ENCODE measurements at regions not wholly inside any gene's neighbourhood (a gene's known extent, or its start where the extent isn't known, plus 50 kb on each side); places are given as distances from the start of the nearest gene placed in this dataset.

DNA sequence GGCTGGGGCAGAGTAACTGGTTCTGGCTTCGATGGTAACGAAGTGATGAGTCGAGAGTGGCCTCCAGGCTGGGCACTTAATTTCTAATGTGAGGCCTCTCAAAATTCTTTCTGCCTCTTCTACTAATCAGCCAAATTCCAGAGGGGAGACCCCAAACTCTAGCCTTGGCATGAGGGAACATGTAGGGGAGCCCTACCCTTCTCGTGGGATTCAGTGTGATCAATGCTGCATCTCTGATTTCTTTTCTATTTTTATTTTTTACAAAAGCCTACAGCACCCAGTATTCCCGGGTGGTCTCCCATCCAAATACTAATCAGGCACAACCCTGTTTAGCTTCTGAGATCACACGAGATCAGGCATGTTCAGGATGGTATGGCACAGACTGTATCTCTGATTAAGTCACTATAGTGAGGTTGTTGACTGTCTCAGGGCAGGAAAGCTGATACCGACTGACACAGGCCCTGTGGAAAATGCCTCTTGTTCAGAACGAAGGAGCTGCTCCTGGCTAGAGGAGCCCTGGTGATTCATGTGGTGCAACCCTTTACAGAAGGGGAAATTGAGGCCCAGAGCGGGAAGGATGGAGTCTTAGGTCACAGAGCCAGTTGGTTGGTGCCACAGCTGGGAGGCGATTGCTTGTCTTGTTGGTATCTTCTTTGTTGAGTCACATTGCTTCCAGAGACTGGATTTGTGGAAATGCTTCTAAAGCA lies 126.3 kb upstream of the HS6ST1 start:
- no peaks in the 10 kb centered on the region for H3K36me3 Mint-ChIP-seq
- no peaks in the 10 kb centered on the region for H3K9me3 Mint-ChIP-seq
- no peak overlapping the region for H3K4me3 Mint-ChIP-seq
- H3K27me3 Mint-ChIP-seq = peaks cover 0 to 16% (median 4%) of the 10 kb centered on the region in 3 donors
- H3K4me1 Mint-ChIP-seq = peaks cover 4 to 19% (median 9%) of the 10 kb centered on the region in 3 donors
- DNase-seq (no peak), ATAC-seq (ENCODE audit: low read depth in 2 of 2) (no peak)
- no peak overlapping the region for H3K27ac Mint-ChIP-seq

- H3K27ac Mint-ChIP-seq = no peak overlapping the region
Measured at GRCh38 chr2:128445523-128445900, 126.8 kb upstream of the HS6ST1 start.

DNA sequence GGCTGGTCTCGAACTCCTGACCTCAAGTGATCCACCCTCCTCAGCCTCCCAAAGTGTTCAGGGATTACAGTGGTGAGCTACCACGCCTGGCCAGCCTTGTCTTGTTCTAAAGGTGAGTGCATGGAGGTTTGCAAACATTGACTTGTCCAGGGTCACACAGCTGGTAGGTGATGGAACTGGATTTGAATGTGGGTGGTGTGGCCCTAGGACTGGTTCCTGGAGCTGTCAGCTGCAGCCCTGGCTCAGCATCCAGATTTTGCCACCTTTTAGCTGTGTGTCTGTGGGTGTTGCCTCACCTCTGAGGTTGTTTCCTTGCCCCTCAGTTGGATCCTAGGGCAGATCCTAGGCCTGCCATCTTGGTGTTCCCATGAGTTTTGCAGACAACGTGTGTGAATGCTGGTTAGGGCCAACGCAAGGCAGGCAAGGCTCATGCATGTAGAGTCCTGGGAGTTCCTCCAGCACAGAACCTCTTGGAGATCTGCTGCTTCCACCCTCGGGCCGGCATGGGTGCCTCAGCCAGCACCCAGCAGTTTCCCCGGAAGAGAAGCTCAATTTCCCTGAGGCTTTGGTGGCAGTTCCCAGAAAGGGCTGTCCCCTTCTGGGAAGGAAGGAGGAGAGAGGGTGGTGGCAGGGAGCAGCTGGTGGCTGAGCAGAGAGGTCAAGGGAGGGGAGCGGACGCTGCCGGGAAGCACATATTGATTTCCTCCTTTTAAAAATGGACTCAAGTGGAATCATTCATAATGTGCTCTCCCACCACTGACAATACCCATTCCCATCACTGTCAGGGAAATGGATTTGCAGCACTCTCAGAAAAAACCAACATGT lies 127.6 kb upstream of the HS6ST1 start:
- no peak for ATAC-seq (ENCODE audit: low read depth in 2 of 2)
- peaks cover 4 to 19% (median 8%) of the 10 kb centered on the region in 3 donors for H3K4me1 Mint-ChIP-seq
- H3K4me3 Mint-ChIP-seq = no peak overlapping the region
- DNase-seq = no peak
- no peaks in the 10 kb centered on the region for H3K9me3 Mint-ChIP-seq
- peaks cover 0 to 8% (median 4%) of the 10 kb centered on the region in 3 donors for H3K27me3 Mint-ChIP-seq
- peak overlapping the region in 1 of 6 donors; percentile 38 for H3K27ac Mint-ChIP-seq
- no peaks in the 10 kb centered on the region for H3K36me3 Mint-ChIP-seq

More at GRCh38 chr2:128445523-128445900, 126.8 kb upstream of the HS6ST1 start:
- no peak overlapping the region for H3K4me3 Mint-ChIP-seq
- H3K9me3 Mint-ChIP-seq = no peaks in the 10 kb centered on the region
- H3K27me3 Mint-ChIP-seq = peaks cover 0 to 10% (median 4%) of the 10 kb centered on the region in 3 donors
- peaks cover 4 to 19% (median 8%) of the 10 kb centered on the region in 3 donors for H3K4me1 Mint-ChIP-seq
- H3K36me3 Mint-ChIP-seq = no peaks in the 10 kb centered on the region
- DNase-seq = no peak
- ATAC-seq (ENCODE audit: low read depth in 2 of 2) = no peak

GRCh38 chr2:128446874-128447537 lies 128.3 kb upstream of the HS6ST1 start:
- Mint-ChIP-seq H3K27ac (peak overlapping the region in 1 of 6 donors; percentile 38), H3K9me3 (peaks cover 0 to 3% (median 0%) of the 10 kb centered on the region in 7 donors), H3K36me3 (no peaks in the 10 kb centered on the region), H3K4me1 (peaks cover 0 to 13% (median 8%) of the 10 kb centered on the region in 3 donors), H3K27me3 (peaks cover 4 to 6% (median 6%) of the 10 kb centered on the region in 3 donors), H3K4me3 (no peak overlapping the region)
- ATAC-seq (ENCODE audit: low read depth in 2 of 2) (no peak), DNase-seq (no peak)

GRCh38 chr2:128447538-128447995 lies 128.9 kb upstream of the HS6ST1 start:
- peaks cover 0 to 8% (median 0%) of the 10 kb centered on the region in 7 donors for H3K9me3 Mint-ChIP-seq
- ATAC-seq (ENCODE audit: low read depth in 2 of 2) = no peak
- peaks cover 3 to 11% (median 11%) of the 10 kb centered on the region in 3 donors for H3K27me3 Mint-ChIP-seq
- H3K4me3 Mint-ChIP-seq = no peak overlapping the region
- no peak for DNase-seq
- no peaks in the 10 kb centered on the region for H3K36me3 Mint-ChIP-seq
- H3K27ac Mint-ChIP-seq = no peak overlapping the region
- peaks cover 0 to 8% (median 7%) of the 10 kb centered on the region in 3 donors for H3K4me1 Mint-ChIP-seq

DNA sequence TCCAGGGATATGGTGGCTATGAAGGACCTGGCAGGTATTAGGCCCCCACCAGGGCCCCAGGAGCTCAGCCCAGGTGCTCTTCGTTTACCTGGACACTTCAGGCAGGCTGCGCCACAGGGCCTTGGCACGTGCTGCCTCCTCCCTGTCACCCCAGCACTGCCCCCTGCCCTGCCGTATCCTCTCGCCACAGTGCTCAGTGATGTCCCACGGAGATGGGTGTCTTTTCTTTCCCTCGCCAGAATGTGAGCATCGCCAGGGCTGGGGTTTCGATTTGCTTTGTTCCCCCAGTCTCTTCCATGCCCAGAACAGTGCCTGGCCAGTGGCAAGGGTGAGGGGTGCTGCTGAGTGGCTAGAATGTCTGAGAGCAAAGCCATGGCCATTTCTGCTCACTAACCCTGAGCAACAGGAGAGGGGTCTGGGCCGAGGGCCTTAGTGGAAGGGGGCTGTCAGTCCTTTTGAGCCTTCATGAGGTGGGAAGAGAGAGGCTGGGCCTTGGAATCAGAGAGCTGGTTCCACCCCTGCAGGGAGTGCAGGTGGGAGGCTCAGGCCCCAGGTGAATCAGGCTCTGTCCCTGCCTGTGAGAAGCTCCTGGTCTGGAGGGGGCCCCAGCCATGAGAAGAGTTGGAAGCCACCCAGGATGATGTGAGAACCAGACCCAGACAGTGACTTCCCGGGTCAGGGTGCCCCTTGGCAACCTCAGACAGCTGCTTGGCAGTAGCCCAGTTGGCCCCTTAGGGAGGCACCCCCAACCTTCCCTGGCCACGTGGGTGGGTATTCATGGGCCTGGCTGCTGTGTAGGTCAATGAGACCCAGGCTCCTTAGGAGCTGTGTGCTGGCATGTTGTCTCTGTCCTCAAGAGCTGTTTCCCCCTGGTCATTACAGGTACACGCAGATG lies 129.9 kb upstream of the HS6ST1 start:
- DNase-seq (no peak), ATAC-seq (ENCODE audit: low read depth in 2 of 2) (no peak)
- no peak overlapping the region for H3K27ac Mint-ChIP-seq

DNA sequence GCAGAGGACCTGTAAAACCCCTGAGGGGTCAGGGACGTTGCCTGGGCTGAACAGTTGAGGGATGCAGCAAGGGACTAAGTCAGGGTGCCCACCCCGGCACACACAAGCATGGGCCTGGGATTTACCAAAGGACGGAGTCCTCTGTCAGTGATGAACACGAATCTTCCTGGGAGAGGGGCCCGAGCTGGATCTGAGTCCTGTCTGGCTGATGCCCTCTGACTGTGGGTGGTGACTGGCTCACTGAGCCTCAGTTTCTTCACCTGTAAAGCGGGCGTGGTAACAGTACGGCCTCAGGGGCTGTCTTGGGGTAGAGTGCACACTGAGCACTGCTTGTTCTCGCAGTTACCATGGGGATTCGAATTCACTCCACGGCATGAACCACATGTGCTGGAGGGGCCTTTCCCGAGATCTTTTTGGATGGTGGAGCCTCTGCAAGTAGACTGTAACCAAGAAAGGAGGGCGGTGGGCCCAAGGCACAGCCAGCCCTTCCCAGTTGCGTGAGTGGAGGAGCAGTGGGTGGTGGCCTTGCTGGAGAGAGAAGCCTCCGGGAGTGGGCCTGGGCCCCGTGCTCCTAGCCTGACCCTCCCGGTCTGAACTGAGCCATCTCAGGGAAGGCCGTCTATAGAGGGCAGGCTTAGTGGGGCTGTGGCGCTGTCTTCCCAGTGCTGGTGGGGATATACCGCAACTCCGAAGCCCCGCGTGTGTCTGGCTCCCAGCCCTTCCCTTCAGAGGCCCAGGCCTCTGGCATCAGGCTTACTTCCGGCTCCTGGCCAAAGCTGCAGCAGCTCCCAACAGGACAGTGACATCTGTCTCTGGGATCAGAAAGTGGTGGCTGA lies 130.8 kb upstream of the HS6ST1 start:
- DNase-seq (no peak), ATAC-seq (ENCODE audit: low read depth in 2 of 2) (no peak)
- Mint-ChIP-seq H3K27me3 (peaks cover 0 to 17% (median 16%) of the 10 kb centered on the region in 3 donors), H3K4me3 (no peak overlapping the region), H3K4me1 (peaks cover 0 to 3% (median 0%) of the 10 kb centered on the region in 3 donors), H3K9me3 (peaks cover 0 to 8% (median 0%) of the 10 kb centered on the region in 7 donors), H3K36me3 (no peaks in the 10 kb centered on the region), H3K27ac (peak overlapping the region in 1 of 6 donors; percentile 38)

More for the DNA sequence above, 129.9 kb upstream of the HS6ST1 start:
- Mint-ChIP-seq H3K4me1 (peaks cover 0 to 3% (median 0%) of the 10 kb centered on the region in 3 donors), H3K36me3 (no peaks in the 10 kb centered on the region), H3K27me3 (peaks cover 0 to 17% (median 16%) of the 10 kb centered on the region in 3 donors), H3K9me3 (peaks cover 0 to 8% (median 0%) of the 10 kb centered on the region in 7 donors), H3K4me3 (no peak overlapping the region)

GRCh38 chr2:128450211-128451024 lies 131.8 kb upstream of the HS6ST1 start:
- ATAC-seq (ENCODE audit: low read depth in 2 of 2) (no peak), DNase-seq (no peak)
- H3K27me3 Mint-ChIP-seq = peaks cover 0 to 17% (median 16%) of the 10 kb centered on the region in 3 donors
- peaks cover 0 to 8% (median 0%) of the 10 kb centered on the region in 7 donors for H3K9me3 Mint-ChIP-seq
- H3K4me3 Mint-ChIP-seq = no peak overlapping the region
- no peaks in the 10 kb centered on the region for H3K4me1 Mint-ChIP-seq
- H3K27ac Mint-ChIP-seq = no peak overlapping the region
- no peaks in the 10 kb centered on the region for H3K36me3 Mint-ChIP-seq

- Mint-ChIP-seq H3K4me1 (no peaks in the 10 kb centered on the region), H3K36me3 (no peaks in the 10 kb centered on the region), H3K27ac (peak overlapping the region in 1 of 6 donors; percentile 45), H3K4me3 (no peak overlapping the region), H3K9me3 (peaks cover 0 to 8% (median 0%) of the 10 kb centered on the region in 7 donors), H3K27me3 (peaks cover 0 to 17% (median 16%) of the 10 kb centered on the region in 3 donors)
- no peak for ATAC-seq (ENCODE audit: low read depth in 2 of 2)
- DNase-seq = no peak
Measured at GRCh38 chr2:128451084-128452023, 132.7 kb upstream of the HS6ST1 start.

DNA sequence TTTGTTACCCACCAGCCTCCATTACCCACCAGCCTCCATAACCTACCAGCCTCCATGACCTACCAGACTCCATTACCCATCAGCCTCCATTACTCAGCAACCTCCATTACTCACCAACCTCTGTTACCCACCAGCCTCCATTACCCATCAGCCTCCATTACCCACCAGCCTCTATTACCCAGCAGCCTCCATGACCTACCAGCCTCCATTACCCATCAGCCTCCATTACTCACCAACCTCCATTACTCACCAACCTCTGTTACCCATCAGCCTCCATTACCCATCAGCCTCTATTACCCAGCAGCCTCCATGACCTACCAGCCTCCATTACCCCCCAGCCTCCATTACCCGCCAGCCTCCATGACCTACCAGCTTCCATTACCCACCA lies 133.3 kb upstream of the HS6ST1 start:
- no peaks in the 10 kb centered on the region for H3K36me3 Mint-ChIP-seq
- ATAC-seq (ENCODE audit: low read depth in 2 of 2) (no peak), DNase-seq (no peak)
- H3K4me1 Mint-ChIP-seq = no peaks in the 10 kb centered on the region
- H3K27ac Mint-ChIP-seq = no peak overlapping the region
- no peak overlapping the region for H3K4me3 Mint-ChIP-seq
- peaks cover 0 to 23% (median 16%) of the 10 kb centered on the region in 3 donors for H3K27me3 Mint-ChIP-seq
- H3K9me3 Mint-ChIP-seq = peaks cover 0 to 8% (median 0%) of the 10 kb centered on the region in 7 donors
